ENCODE measurements at regions not wholly inside any gene's neighbourhood (a gene's known extent, or its start where the extent isn't known, plus 50 kb on each side); places are given as distances from the start of the nearest gene placed in this dataset.

DNA sequence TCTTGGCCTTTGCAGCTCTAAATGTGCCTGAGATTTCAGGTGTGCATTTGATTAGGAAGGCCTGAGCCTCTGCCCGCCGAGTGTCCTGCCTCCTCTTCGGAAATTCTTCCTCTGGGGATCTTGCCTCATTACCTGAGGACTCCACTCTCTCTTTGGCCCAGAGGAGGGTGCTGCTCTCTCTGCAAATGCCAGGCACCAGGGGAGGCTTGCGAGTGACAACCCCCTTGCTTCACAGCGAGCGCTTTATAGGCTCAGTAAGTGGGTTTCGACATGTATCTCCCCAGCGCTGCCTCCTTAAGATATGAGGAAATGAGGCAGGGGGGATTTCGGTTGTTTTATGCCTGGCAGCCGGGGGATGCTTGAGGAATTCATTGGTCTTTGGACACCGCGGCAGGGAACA, 423.9 kb downstream of the GLRX3 start:
- no peaks in the 10 kb centered on the region for H3K4me1 ChIP-seq (ENCODE audit: control insufficient read depth in 2 of 3, insufficient read depth in 2 of 3, low read depth in 1 of 3, low read length in 3 of 3)
- no peak overlapping the region for H3K27ac ChIP-seq (ENCODE audit: low read depth in 2 of 2, low read length in 2 of 2)
- H3K4me3 ChIP-seq (ENCODE audit: low read length in 3 of 3): no peak overlapping the region
- H3K27me3 ChIP-seq (ENCODE audit: control insufficient read depth, insufficient read depth, low read length): no peaks in the 10 kb centered on the region
- intact Hi-C loops (cut with DNase I): no loop called here
- TF ChIP-seq, protein P1, sequence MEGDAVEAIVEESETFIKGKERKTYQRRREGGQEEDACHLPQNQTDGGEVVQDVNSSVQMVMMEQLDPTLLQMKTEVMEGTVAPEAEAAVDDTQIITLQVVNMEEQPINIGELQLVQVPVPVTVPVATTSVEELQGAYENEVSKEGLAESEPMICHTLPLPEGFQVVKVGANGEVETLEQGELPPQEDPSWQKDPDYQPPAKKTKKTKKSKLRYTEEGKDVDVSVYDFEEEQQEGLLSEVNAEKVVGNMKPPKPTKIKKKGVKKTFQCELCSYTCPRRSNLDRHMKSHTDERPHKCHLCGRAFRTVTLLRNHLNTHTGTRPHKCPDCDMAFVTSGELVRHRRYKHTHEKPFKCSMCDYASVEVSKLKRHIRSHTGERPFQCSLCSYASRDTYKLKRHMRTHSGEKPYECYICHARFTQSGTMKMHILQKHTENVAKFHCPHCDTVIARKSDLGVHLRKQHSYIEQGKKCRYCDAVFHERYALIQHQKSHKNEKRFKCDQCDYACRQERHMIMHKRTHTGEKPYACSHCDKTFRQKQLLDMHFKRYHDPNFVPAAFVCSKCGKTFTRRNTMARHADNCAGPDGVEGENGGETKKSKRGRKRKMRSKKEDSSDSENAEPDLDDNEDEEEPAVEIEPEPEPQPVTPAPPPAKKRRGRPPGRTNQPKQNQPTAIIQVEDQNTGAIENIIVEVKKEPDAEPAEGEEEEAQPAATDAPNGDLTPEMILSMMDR (IDR thresholded peaks at IDR 0.05; ENCODE audit: borderline replicate concordance, extremely low read depth, insufficient read depth): no peak
- peaks cover 0 to 2% (median 0%) of the 10 kb centered on the region in 3 donors for H3K9me3 ChIP-seq (ENCODE audit: control insufficient read depth in 2 of 3, insufficient read depth in 1 of 3, low read length in 3 of 3)
- FAIRE-seq (no peak), DNase-seq (no peak)
- H3K36me3 ChIP-seq (ENCODE audit: control insufficient read depth in 2 of 3, insufficient read depth in 3 of 3, low read length in 3 of 3): no peaks in the 10 kb centered on the region
- no peak overlapping the region for H3K9ac ChIP-seq (ENCODE audit: low read length in 3 of 3)

DNA sequence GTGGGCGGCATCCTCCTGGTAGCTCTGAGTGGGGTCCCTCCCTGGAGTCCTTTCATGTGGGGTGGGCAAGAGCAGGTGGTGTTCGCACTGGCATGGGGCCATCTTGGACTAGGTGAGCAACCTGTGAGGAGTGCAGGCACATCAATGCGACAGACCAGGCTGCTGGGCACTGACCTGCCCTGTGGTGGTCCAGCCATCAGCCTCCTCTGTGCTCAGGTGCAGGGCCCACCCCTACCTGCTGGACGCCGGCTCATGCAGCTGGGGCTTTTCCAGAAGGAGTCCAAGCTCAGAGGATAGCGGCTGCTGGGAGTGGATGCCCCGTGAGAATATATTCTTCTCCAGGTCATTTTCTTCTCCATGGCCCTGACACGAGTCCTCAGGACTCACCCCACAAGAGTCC, 424.4 kb downstream of the GLRX3 start:
- Histone ChIP-seq H3K9ac (ENCODE audit: low read length in 3 of 3) (no peak overlapping the region), H3K4me1 (ENCODE audit: control insufficient read depth in 2 of 3, insufficient read depth in 2 of 3, low read depth in 1 of 3, low read length in 3 of 3) (no peaks in the 10 kb centered on the region), H3K27ac (ENCODE audit: low read depth in 2 of 2, low read length in 2 of 2) (no peak overlapping the region), H3K36me3 (ENCODE audit: control insufficient read depth in 2 of 3, insufficient read depth in 3 of 3, low read length in 3 of 3) (no peaks in the 10 kb centered on the region), H3K9me3 (ENCODE audit: control insufficient read depth in 2 of 3, insufficient read depth in 1 of 3, low read length in 3 of 3) (peaks cover 0 to 2% (median 0%) of the 10 kb centered on the region in 3 donors), H3K27me3 (ENCODE audit: control insufficient read depth, insufficient read depth, low read length) (no peaks in the 10 kb centered on the region), H3K4me3 (ENCODE audit: low read length in 3 of 3) (no peak overlapping the region)
- FAIRE-seq (no peak), DNase-seq (no peak)
- intact Hi-C loops (cut with DNase I): no loop called here
- TF ChIP-seq, protein P1 (IDR thresholded peaks at IDR 0.05; ENCODE audit: borderline replicate concordance, extremely low read depth, insufficient read depth): no peak

GRCh38 chr10:130561681-130562080, 425.5 kb downstream of the GLRX3 start:
- TF ChIP-seq, protein P1 (IDR thresholded peaks at IDR 0.05; ENCODE audit: borderline replicate concordance, extremely low read depth, insufficient read depth): no peak
- H3K36me3 ChIP-seq (ENCODE audit: control insufficient read depth in 2 of 3, insufficient read depth in 3 of 3, low read length in 3 of 3): no peaks in the 10 kb centered on the region
- H3K9ac ChIP-seq (ENCODE audit: low read length in 3 of 3): no peak overlapping the region
- H3K27ac ChIP-seq (ENCODE audit: low read depth in 2 of 2, low read length in 2 of 2): no peak overlapping the region
- H3K9me3 ChIP-seq (ENCODE audit: control insufficient read depth in 2 of 3, insufficient read depth in 1 of 3, low read length in 3 of 3): peaks cover 0 to 2% (median 0%) of the 10 kb centered on the region in 3 donors
- no peaks in the 10 kb centered on the region for H3K4me1 ChIP-seq (ENCODE audit: control insufficient read depth in 2 of 3, insufficient read depth in 2 of 3, low read depth in 1 of 3, low read length in 3 of 3)
- no peaks in the 10 kb centered on the region for H3K27me3 ChIP-seq (ENCODE audit: control insufficient read depth, insufficient read depth, low read length)
- intact Hi-C loops (cut with DNase I): no loop called here
- FAIRE-seq (no peak), DNase-seq (no peak)
- H3K4me3 ChIP-seq (ENCODE audit: low read length in 3 of 3): no peak overlapping the region

DNA sequence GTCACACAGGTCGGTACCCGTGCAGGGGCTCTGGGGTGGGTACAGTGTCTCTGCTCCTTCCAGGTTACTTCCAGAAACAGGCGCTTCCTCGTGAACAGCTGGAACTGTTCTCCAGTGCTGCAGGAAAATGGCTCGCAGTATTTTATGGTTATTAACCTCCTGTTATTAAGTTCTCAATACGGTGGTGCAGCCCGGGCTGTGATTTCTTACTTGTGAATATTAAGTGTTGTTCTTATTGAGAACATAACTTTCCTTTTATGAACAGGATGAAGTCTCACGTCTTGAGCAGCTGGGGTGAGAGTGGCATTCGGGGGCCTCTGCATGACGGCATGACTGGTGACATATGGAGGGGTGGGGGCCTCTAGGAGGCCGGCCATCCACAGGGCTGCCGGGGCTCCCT, 430.8 kb downstream of the GLRX3 start:
- Histone ChIP-seq H3K4me3 (ENCODE audit: low read length in 3 of 3) (no peak overlapping the region), H3K36me3 (ENCODE audit: control insufficient read depth in 2 of 3, insufficient read depth in 3 of 3, low read length in 3 of 3) (no peaks in the 10 kb centered on the region), H3K9me3 (ENCODE audit: control insufficient read depth in 2 of 3, insufficient read depth in 1 of 3, low read length in 3 of 3) (peaks cover 0 to 2% (median 0%) of the 10 kb centered on the region in 3 donors), H3K9ac (ENCODE audit: low read length in 3 of 3) (no peak overlapping the region), H3K27ac (ENCODE audit: low read depth in 2 of 2, low read length in 2 of 2) (no peak overlapping the region), H3K27me3 (ENCODE audit: control insufficient read depth, insufficient read depth, low read length) (no peaks in the 10 kb centered on the region), H3K4me1 (ENCODE audit: control insufficient read depth in 2 of 3, insufficient read depth in 2 of 3, low read depth in 1 of 3, low read length in 3 of 3) (no peaks in the 10 kb centered on the region)
- no peak for FAIRE-seq
- TF ChIP-seq, protein P1 (IDR thresholded peaks at IDR 0.05; ENCODE audit: borderline replicate concordance, extremely low read depth, insufficient read depth): no peak
- intact Hi-C loops (cut with DNase I): no loop called here
- peak in 3 of 5 donors; percentile 12 to 42 (median 31) for DNase-seq
